Caco-2 (cell line): ENCODE measurements at regions not wholly inside any gene's neighbourhood (a gene's known extent, or its start where the extent isn't known, plus 50 kb on each side); places are given as distances from the start of the nearest gene placed in this dataset.

Experiments used
- BruUV-seq: library from RNA; stranded (reverse); fragments of 400-500 nt; replicated peaks from 2 replicates; lab custom pipeline; 2021; lab: Mats Ljungman, UMichigan
- CTCF ChIA-PET: fragments of 300-600 bp; sonication (Branson Sonifier 250); formaldehyde crosslinking; loops from one replicate; lab custom pipeline; 2022; ENCODE audit warnings: antibody characterized with exemption; lab: Charles Lee
- POLR2A ChIA-PET: fragments of 300-600 bp; sonication (Branson Sonifier 250); formaldehyde crosslinking; loops from one replicate; lab custom pipeline; 2022; ENCODE audit warnings: antibody characterized with exemption; lab: Charles Lee
- DNase-seq, 2 experiments: peaks; one replicate each; pipeline versions ENCODE4 v3.0.0 to v3.0.0-alpha.2; 2020 to 2022
- H3K27me3 ChIP-seq: replicated peaks from 2 replicates; pipeline ENCODE4 v1.6.0; 2011; ENCODE audit warnings: low read length; ENCODE audit not compliant: control insufficient read depth, insufficient read depth
- H3K36me3 ChIP-seq: 2 replicates; pipeline ENCODE4 v1.5.1; 2011; ENCODE audit warnings: low read length; ENCODE audit not compliant: control insufficient read depth, insufficient read depth
- H3K4me1 ChIP-seq: fragments of 250-450 bp; sonication (Bioruptor Pico); 2 replicates; pipeline ENCODE4 v1.5.1; 2020; ENCODE audit warnings: mild to moderate bottlenecking
- H3K4me3 ChIP-seq: 2 replicates; pipeline ENCODE4 v1.5.1; 2011; ENCODE audit warnings: low read depth, mild to moderate bottlenecking, control low read depth, low read length
- H3K9me3 ChIP-seq: fragments of 250-450 bp; sonication (Bioruptor Pico); 2 replicates; pipeline ENCODE4 v1.5.1; 2020; ENCODE audit warnings: mild to moderate bottlenecking, moderate library complexity
- H3K27ac Mint-ChIP-seq: one replicate; pipeline ENCODE4 v1.8.0; 2022; ENCODE audit warnings: mixed read lengths; ENCODE audit not compliant: unreplicated experiment
- H3K27me3 Mint-ChIP-seq: one replicate; pipeline ENCODE4 v1.8.0; 2022; ENCODE audit warnings: mixed read lengths; ENCODE audit not compliant: insufficient read depth, unreplicated experiment
- H3K36me3 Mint-ChIP-seq: one replicate; pipeline ENCODE4 v1.8.0; 2022; ENCODE audit warnings: mild to moderate bottlenecking, mixed read lengths; ENCODE audit not compliant: insufficient read depth, unreplicated experiment
- H3K4me1 Mint-ChIP-seq: one replicate; pipeline ENCODE4 v1.8.0; 2022; ENCODE audit warnings: low read depth, mixed read lengths; ENCODE audit not compliant: unreplicated experiment
- H3K4me3 Mint-ChIP-seq: one replicate; pipeline ENCODE4 v1.8.0; 2022; ENCODE audit warnings: mild to moderate bottlenecking, moderate library complexity, mixed read lengths; ENCODE audit not compliant: unreplicated experiment
- H3K9me3 Mint-ChIP-seq: one replicate; pipeline ENCODE4 v1.8.0; 2022; ENCODE audit warnings: mixed read lengths; ENCODE audit not compliant: unreplicated experiment
- intact Hi-C: fragments of 100-400 bp; cut with micrococcal nuclease; formaldehyde crosslinking; loops from one replicate; pipeline ENCODE4 v1.10.0; 2022; ENCODE audit not compliant: unreplicated experiment
- TF ChIP-seq, protein P1 (sequence below), 2 experiments: fragments of 200-600 bp in 1 of 2; IDR thresholded peaks; 1 replicate in 1 of 2; 2 replicates in 1 of 2; pipeline versions ENCODE4 v1.5.1 to v1.8.0; 2011 to 2022; ENCODE audit warnings: antibody characterized with exemption in 1 of 2, control low read depth in 1 of 2, inconsistent platforms in 1 of 2, low read depth in 1 of 2, low read length in 1 of 2, mild to moderate bottlenecking in 1 of 2, moderate library complexity in 1 of 2; ENCODE audit not compliant: insufficient read depth in 1 of 2, severe bottlenecking in 1 of 2, unreplicated experiment in 1 of 2

DNA sequence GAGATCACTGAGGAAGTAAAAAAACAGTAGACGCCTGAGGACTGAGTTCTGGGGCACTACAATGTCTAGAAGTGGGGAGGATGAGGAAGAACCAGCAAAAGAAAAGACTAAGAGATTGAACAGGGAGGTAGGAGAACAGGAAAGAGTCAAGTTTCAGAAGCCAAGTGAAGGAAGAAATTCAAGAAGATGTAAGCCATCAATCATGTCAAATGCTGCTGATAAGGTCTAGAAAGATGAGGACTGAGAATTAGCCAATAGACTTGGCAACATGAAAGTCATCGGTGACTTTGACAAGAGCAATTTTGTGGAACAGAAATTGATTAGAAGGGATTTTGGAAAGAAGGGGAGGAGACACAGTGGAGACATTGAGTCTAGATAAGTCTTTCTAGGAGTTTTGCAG, 54.8 kb upstream of the CRY1 start:
- no peak for DNase-seq
- intact Hi-C loops, result no loop called here
- no peak overlapping the region for H3K4me3 ChIP-seq
- no TSS peak for BruUV-seq
- no peaks in the 10 kb centered on the region for H3K27me3 ChIP-seq
- Mint-ChIP-seq H3K27ac (no peak overlapping the region), H3K27me3 (peaks cover 12% of the 10 kb centered on the region), H3K36me3 (no peaks in the 10 kb centered on the region), H3K9me3 (no peaks in the 10 kb centered on the region), H3K4me3 (no peak overlapping the region), H3K4me1 (no peaks in the 10 kb centered on the region)
- H3K36me3 ChIP-seq, result no peaks in the 10 kb centered on the region
- ChIA-PET POLR2A (no interaction called here), CTCF (no interaction called here)
- H3K9me3 ChIP-seq, result no peaks in the 10 kb centered on the region
- H3K4me1 ChIP-seq, result no peaks in the 10 kb centered on the region
- TF ChIP-seq, protein P1, sequence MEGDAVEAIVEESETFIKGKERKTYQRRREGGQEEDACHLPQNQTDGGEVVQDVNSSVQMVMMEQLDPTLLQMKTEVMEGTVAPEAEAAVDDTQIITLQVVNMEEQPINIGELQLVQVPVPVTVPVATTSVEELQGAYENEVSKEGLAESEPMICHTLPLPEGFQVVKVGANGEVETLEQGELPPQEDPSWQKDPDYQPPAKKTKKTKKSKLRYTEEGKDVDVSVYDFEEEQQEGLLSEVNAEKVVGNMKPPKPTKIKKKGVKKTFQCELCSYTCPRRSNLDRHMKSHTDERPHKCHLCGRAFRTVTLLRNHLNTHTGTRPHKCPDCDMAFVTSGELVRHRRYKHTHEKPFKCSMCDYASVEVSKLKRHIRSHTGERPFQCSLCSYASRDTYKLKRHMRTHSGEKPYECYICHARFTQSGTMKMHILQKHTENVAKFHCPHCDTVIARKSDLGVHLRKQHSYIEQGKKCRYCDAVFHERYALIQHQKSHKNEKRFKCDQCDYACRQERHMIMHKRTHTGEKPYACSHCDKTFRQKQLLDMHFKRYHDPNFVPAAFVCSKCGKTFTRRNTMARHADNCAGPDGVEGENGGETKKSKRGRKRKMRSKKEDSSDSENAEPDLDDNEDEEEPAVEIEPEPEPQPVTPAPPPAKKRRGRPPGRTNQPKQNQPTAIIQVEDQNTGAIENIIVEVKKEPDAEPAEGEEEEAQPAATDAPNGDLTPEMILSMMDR (IDR thresholded peaks at IDR 0.05; ENCODE audit: insufficient read depth in 1 of 2, low read depth in 1 of 2, low read length in 1 of 2, severe bottlenecking in 1 of 2, unreplicated experiment in 1 of 2), result no peak

DNA sequence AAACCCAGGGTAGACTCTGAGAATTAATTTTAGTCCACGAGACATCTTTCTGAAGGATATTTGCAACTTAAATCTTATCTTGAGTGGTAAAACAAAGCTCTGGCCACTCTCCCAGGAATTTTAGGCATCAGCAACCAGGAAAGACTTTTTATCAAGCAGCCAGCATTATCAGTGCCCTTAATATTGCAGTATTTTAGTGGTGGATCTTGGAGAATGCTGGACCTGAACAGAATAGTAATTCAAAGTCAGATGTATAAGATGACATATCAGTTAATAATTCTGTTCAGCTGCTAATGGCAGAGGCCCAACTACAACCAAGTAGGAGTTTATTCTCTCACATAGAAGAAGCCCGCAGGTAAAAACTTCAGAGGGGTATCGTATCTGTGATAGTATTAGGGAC, 59.0 kb upstream of the CRY1 start:
- Mint-ChIP-seq H3K27me3 (peaks cover 16% of the 10 kb centered on the region), H3K4me3 (no peak overlapping the region), H3K4me1 (no peaks in the 10 kb centered on the region), H3K36me3 (no peaks in the 10 kb centered on the region), H3K27ac (no peak overlapping the region), H3K9me3 (no peaks in the 10 kb centered on the region)
- ChIA-PET CTCF (no interaction called here), POLR2A (no interaction called here)
- Histone ChIP-seq H3K9me3 (no peaks in the 10 kb centered on the region), H3K4me1 (no peaks in the 10 kb centered on the region), H3K4me3 (no peak overlapping the region), H3K27me3 (no peaks in the 10 kb centered on the region), H3K36me3 (no peaks in the 10 kb centered on the region)
- no peak for DNase-seq
- intact Hi-C loops, result no loop called here
- TF ChIP-seq, protein P1 (IDR thresholded peaks at IDR 0.05; ENCODE audit: insufficient read depth in 1 of 2, low read depth in 1 of 2, low read length in 1 of 2, severe bottlenecking in 1 of 2, unreplicated experiment in 1 of 2), result no peak
- BruUV-seq, result no TSS peak

DNA sequence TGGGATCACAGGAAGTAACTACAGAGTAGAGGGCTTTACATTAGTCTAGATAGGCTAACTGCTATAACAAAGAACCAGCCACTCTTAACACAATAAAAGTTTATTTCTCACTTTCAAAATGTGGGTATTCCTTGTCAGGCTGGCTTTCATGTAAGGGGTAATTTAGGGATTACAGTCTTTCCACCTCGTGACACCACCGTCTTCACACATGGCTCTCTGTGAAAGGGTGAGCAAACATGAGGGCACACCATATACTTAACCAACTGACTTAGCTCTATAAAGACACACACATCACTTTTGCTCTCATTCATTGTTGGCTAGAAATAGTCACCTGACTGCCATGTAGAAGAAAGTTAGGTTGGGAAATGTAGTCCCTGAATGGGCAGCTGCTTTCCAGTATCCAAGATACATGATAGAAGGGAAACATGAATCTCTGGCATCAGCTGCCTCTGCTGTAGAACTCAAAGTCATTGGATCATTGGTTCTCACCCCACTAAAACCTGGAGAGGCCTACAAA, 66.1 kb upstream of the CRY1 start:
- no peaks in the 10 kb centered on the region for H3K9me3 ChIP-seq
- Mint-ChIP-seq H3K4me3 (no peak overlapping the region), H3K36me3 (no peaks in the 10 kb centered on the region), H3K27ac (no peak overlapping the region), H3K4me1 (no peaks in the 10 kb centered on the region), H3K9me3 (no peaks in the 10 kb centered on the region), H3K27me3 (peaks cover 20% of the 10 kb centered on the region)
- no peaks in the 10 kb centered on the region for H3K27me3 ChIP-seq
- H3K4me3 ChIP-seq, result no peak overlapping the region
- CTCF ChIA-PET, result no interaction called here
- POLR2A ChIA-PET, result no interaction called here
- TF ChIP-seq, protein P1 (IDR thresholded peaks at IDR 0.05; ENCODE audit: insufficient read depth in 1 of 2, low read depth in 1 of 2, low read length in 1 of 2, severe bottlenecking in 1 of 2, unreplicated experiment in 1 of 2), result no peak
- H3K36me3 ChIP-seq, result no peaks in the 10 kb centered on the region
- no peak for DNase-seq
- BruUV-seq, result no TSS peak
- no peaks in the 10 kb centered on the region for H3K4me1 ChIP-seq
- intact Hi-C loops, result no loop called here
